ENCODE measurements at regions not wholly inside any gene's neighbourhood (a gene's known extent, or its start where the extent isn't known, plus 50 kb on each side); places are given as distances from the start of the nearest gene placed in this dataset.

DNA sequence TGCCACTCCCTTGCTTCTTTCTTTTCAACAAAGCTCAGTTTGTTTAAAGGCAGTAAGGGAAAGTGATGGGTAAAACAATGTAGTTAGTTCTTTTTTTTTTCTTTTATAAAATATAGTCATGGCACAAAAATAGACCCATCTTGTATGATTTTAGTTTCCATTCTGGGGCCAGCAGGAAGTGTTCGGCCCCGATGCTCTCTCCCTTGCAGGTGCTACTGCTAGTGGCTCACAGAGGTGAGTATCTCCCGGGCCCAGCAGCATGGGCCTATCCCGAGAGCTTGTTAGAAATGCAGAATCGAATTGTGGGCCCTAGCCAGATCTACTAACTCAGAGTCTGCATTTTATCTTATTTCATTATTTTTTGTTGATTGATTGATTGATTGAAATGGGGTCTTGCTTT lies 78.7 kb downstream of the SYNE3 start (continued):
- TF ChIP-seq ZNF749 (CRISPR knock-in tag; IDR thresholded peaks at IDR 0.05; ENCODE audit: borderline replicate concordance) (no peak), RARG (CRISPR knock-in tag; IDR thresholded peaks at IDR 0.05; ENCODE audit: low read depth) (no peak)

DNA sequence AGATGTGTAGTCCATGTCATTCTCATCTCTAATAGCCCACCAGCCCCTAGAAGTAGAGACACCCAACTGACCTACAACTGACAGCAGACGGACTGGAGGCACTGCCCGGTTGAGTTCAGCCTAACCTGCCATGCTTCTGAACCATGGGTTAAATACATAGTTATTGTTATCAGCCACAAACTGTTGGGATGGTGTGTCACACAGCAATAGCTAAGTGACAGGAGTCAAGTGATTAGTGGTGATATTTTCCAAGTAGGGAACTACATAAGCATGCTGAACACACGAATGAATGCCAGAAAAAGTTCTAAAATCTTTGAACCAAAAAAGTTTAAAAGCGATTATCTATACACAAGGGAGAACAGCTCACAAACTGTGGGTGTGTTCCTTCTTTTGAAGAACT lies 80.1 kb downstream of the SYNE3 start:
- no peak for DNase-seq (ENCODE audit: low spot score)
- over 99% methylated on average over 4 of the region's 4 CpGs for WGBS (ENCODE audit: low lambda C conversion rate)
- intact Hi-C loops (cut with micrococcal nuclease; ENCODE audit: unreplicated experiment) (loop anchor here (10.0 kb wide), 1 partner anchor 212 kb away; no protein-coding TSS in a partner anchor), in situ Hi-C loops (cut with HindIII; ENCODE audit: extremely low pct_ligation_motif_present, low pct_unique_long_range_greater_than_20kb) (no loop called here)
- Histone ChIP-seq H3K36me3 (replicated peaks in 1 of 2; ENCODE audit: control insufficient read depth in 1 of 2, insufficient read depth in 2 of 2, low read length in 2 of 2) (peaks cover 4 to 32% of the 10 kb centered on the region in 2 experiments; a peak in 4 of 5 replicates), H3K79me2 (ENCODE audit: insufficient read depth, low read length) (no peaks in the 10 kb centered on the region), H3K9ac (ENCODE audit: insufficient read depth, low read depth, low read length) (no peak overlapping the region), H3K4me3 (replicated peaks in 1 of 3; ENCODE audit: insufficient read depth in 1 of 3, low read depth in 2 of 3, low read length in 3 of 3) (no peak overlapping the region), H3K4me2 (ENCODE audit: low read depth, low read length) (no peak overlapping the region), H3K9me3 (ENCODE audit: low read length) (no peaks in the 10 kb centered on the region), H2AFZ (ENCODE audit: low read length) (no peak overlapping the region), H3K27ac (ENCODE audit: extremely low read length, insufficient read depth, low read length) (no peak overlapping the region), H3K27me3 (ENCODE audit: control insufficient read depth in 1 of 2, insufficient read depth in 2 of 2, low read length in 2 of 2) (no peaks in the 10 kb centered on the region), H3K4me1 (ENCODE audit: insufficient read depth, low read length) (peaks cover 25% of the 10 kb centered on the region), H4K20me1 (ENCODE audit: insufficient read depth, low read length) (no peaks in the 10 kb centered on the region)
- no peak for ATAC-seq
- POLR2A ChIA-PET, result no interaction called here
- FAIRE-seq, result no peak
- BruUV-seq (replicated peaks), result no TSS peak
- CTCF ChIA-PET (ENCODE audit: low intra/inter-chr PET ratio, low total read pairs), result no interaction called here
- TF ChIP-seq TP53 (CRISPR knock-in tag; conservative IDR thresholded peaks at IDR 0.05) (no peak), RARG (CRISPR knock-in tag; IDR thresholded peaks at IDR 0.05; ENCODE audit: low read depth) (no peak), MED13 (CRISPR knock-in tag; IDR thresholded peaks at IDR 0.05) (no peak), CBX1 (IDR thresholded peaks at IDR 0.05; ENCODE audit: low read depth) (no peak), MYNN (CRISPR knock-in tag; IDR thresholded peaks at IDR 0.05; ENCODE audit: low read depth) (no peak), ZFYVE20 (CRISPR knock-in tag; IDR thresholded peaks at IDR 0.05; ENCODE audit: borderline replicate concordance, low read depth) (no peak), FOXO1 (CRISPR knock-in tag; IDR thresholded peaks at IDR 0.05) (no peak)
- TF ChIP-seq, protein P1, sequence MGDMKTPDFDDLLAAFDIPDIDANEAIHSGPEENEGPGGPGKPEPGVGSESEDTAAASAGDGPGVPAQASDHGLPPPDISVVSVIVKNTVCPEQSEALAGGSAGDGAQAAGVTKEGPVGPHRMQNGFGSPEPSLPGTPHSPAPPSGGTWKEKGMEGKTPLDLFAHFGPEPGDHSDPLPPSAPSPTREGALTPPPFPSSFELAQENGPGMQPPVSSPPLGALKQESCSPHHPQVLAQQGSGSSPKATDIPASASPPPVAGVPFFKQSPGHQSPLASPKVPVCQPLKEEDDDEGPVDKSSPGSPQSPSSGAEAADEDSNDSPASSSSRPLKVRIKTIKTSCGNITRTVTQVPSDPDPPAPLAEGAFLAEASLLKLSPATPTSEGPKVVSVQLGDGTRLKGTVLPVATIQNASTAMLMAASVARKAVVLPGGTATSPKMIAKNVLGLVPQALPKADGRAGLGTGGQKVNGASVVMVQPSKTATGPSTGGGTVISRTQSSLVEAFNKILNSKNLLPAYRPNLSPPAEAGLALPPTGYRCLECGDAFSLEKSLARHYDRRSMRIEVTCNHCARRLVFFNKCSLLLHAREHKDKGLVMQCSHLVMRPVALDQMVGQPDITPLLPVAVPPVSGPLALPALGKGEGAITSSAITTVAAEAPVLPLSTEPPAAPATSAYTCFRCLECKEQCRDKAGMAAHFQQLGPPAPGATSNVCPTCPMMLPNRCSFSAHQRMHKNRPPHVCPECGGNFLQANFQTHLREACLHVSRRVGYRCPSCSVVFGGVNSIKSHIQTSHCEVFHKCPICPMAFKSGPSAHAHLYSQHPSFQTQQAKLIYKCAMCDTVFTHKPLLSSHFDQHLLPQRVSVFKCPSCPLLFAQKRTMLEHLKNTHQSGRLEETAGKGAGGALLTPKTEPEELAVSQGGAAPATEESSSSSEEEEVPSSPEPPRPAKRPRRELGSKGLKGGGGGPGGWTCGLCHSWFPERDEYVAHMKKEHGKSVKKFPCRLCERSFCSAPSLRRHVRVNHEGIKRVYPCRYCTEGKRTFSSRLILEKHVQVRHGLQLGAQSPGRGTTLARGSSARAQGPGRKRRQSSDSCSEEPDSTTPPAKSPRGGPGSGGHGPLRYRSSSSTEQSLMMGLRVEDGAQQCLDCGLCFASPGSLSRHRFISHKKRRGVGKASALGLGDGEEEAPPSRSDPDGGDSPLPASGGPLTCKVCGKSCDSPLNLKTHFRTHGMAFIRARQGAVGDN (CRISPR knock-in tag; IDR thresholded peaks at IDR 0.05), result no peak

Data from HepG2 (cell line).